ENCODE measurements at regions not wholly inside any gene's neighbourhood (a gene's known extent, or its start where the extent isn't known, plus 50 kb on each side); places are given as distances from the start of the nearest gene placed in this dataset.
"Not testable (repeated sequence)": the region's sequence is repeated elsewhere in the genome, so short reads cannot be mapped to it uniquely, and the experiment has no call there.

- not testable (repeated sequence) for TF ChIP-seq CTCF (IDR thresholded peaks at IDR 0.05 in 4 of 5, conservative IDR thresholded peaks at IDR 0.05 in 1 of 5); POLR2A (IDR thresholded peaks at IDR 0.05)
These were observed 321.6 kb downstream of the SH2D4B start for GRCh38 chr10:80859279-80859678.
